Heart right ventricle (tissue), 16 donors: ENCODE measurements at regions not wholly inside any gene's neighbourhood (a gene's known extent, or its start where the extent isn't known, plus 50 kb on each side); places are given as distances from the start of the nearest gene placed in this dataset.

Source experiments
- ATAC-seq, 8 donors: fragments of 200-7000 bp; cut with Tn5 transposase; one replicate each; pipeline ENCODE4 v1.9.1; 2020; ENCODE audit warnings: mild to moderate bottlenecking in 8 of 8, moderate library complexity in 8 of 8, moderate number of reproducible peaks in 1 of 8
- DNase-seq, 2 donors: peaks; one replicate each; pipeline ENCODE4 v3.0.0-alpha.2; 2020
- H3K27ac ChIP-seq, 10 donors: fragments of 200-600 bp; sonication (generic) in 2 of 10; one replicate each; pipeline versions ENCODE4 v1.5.0 to v1.8.0; 2020 to 2022; ENCODE audit warnings: mild to moderate bottlenecking in 3 of 10
- H3K27me3 ChIP-seq, 7 donors: fragments of 200-600 bp; one replicate each; pipeline ENCODE4 v1.8.0; 2021 to 2022; ENCODE audit warnings: mild to moderate bottlenecking in 2 of 7
- H3K36me3 ChIP-seq, 9 donors: fragments of 200-600 bp; sonication (generic) in 1 of 9; one replicate each; pipeline versions ENCODE4 v1.5.0 to v1.8.0; 2020 to 2022; ENCODE audit warnings: mild to moderate bottlenecking in 2 of 9
- H3K4me1 ChIP-seq, 9 donors: fragments of 200-600 bp; sonication (generic) in 1 of 9; one replicate each; pipeline versions ENCODE4 v1.5.0 to v1.8.0; 2020 to 2022; ENCODE audit warnings: mild to moderate bottlenecking in 4 of 9
- H3K4me3 ChIP-seq, 10 donors: fragments of 200-600 bp; sonication (generic) in 2 of 10; one replicate each; pipeline versions ENCODE4 v1.5.0 to v1.8.0; 2020 to 2022; ENCODE audit warnings: mild to moderate bottlenecking in 7 of 10, moderate library complexity in 2 of 10
- H3K9me3 ChIP-seq, 11 donors: fragments of 200-600 bp in 10 of 11; sonication (generic) in 2 of 11; one replicate each; pipeline versions ENCODE4 v1.5.0 to v1.8.0; 2013 to 2022; ENCODE audit warnings: mild to moderate bottlenecking in 2 of 11, control low read depth in 1 of 11, moderate library complexity in 1 of 11
- WGBS, 2 donors: extraction: QIAGEN DNeasy Blood & Tissue Kit; methylation state at CpG; one replicate each; pipeline ENCODE4 v1.1.7; 2013; ENCODE audit warnings: inconsistent platforms in 1 of 2; 5-methylcytosine and 5-hydroxymethylcytosine counted together
- intact Hi-C, 10 donors: fragments of 100-400 bp; cut with DNase I; formaldehyde crosslinking; loops; one replicate each; pipeline versions ENCODE4 v1.11.1 to v1.14.2; 2022
- TF ChIP-seq, protein P1 (sequence below), 9 donors: fragments of 200-600 bp; sonication (generic) in 2 of 9; IDR thresholded peaks; one replicate each; pipeline versions ENCODE4 v1.5.0 to v1.8.0; 2021 to 2022; ENCODE audit warnings: antibody characterized with exemption in 9 of 9, mild to moderate bottlenecking in 5 of 9, moderate library complexity in 1 of 9
- donor health status: Arrhythmogenic right ventricular cardiomyopathy.
- donor health status: ischemic (EF 13 %, LVEDD 7.1; RV severe dilation, severe dysfunction).
- donor health status: healthy with polysubstance abuse.
- donor health status: DM: no; HTN: yes; CAD: no.
- donor health status: DM: no; HTN: no; CAD: no.
- donor health status: ischemic (EF 25% LVEDD 6.9; RV normal size, moderate dysfunction).
- donor health status: ischemic (EF 25% LVEDD 5.7; RV mildly dilated, moderate dysfunction).
- donor health status: healthy.
- donor health status: DM: yes; HTN: yes; CAD: no.
- donor health status: Ischemic cardiomyopathy.
- donor health status: ischemic (EF 35%, LVEDD 5.7; RV mildly dilated, moderate dysfunction).
- donor health status: nonischemic (EF 11% LVEDD 7.7; RV severe dilation, severe dysfunction).
- donor health status: DM: yes; HTN: yes; CAD: no.
- donor health status: PGD.
- donor health status: ischemic (EF 29% LVEDD 5.4; RV normal size, mild dysfunction).
- donor health status: nonischemic (EF 23%, LVEDD 6.1; RV moderate dilation, normal function).

DNA sequence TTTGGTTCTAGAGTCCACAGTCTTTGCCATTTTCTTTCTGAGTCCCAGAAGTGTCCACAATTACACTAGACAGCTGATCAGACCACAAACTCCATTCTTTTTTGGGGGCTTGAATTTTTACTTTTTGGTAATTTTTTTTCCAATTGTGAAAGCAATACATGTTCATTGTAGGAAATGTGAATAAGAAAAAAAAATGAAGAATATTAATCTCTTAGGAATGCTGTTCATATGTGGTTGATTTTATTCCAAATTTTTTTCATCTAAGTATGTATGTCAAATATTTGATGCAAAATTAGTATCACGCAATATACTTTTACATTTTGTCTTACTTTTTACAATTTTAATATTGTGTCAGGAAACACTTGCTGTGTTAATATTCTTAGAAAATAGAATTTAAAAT lies 76.4 kb upstream of the ETS2 start:
- WGBS, 2 donors = 94 to 96% methylated on average over 1 of the region's 1 CpG
- peaks cover under 1 to 8% (median 4%) of the 10 kb centered on the region in 9 donors for H3K4me1 ChIP-seq
- H3K27ac ChIP-seq = no peak overlapping the region
- no peaks in the 10 kb centered on the region for H3K36me3 ChIP-seq
- ATAC-seq = no peak
- peaks cover 0 to 3% (median 0%) of the 10 kb centered on the region in 7 donors for H3K27me3 ChIP-seq
- no peak for DNase-seq
- H3K9me3 ChIP-seq = peaks cover 0 to 23% (median 14%) of the 10 kb centered on the region in 11 donors
- TF ChIP-seq, protein P1, sequence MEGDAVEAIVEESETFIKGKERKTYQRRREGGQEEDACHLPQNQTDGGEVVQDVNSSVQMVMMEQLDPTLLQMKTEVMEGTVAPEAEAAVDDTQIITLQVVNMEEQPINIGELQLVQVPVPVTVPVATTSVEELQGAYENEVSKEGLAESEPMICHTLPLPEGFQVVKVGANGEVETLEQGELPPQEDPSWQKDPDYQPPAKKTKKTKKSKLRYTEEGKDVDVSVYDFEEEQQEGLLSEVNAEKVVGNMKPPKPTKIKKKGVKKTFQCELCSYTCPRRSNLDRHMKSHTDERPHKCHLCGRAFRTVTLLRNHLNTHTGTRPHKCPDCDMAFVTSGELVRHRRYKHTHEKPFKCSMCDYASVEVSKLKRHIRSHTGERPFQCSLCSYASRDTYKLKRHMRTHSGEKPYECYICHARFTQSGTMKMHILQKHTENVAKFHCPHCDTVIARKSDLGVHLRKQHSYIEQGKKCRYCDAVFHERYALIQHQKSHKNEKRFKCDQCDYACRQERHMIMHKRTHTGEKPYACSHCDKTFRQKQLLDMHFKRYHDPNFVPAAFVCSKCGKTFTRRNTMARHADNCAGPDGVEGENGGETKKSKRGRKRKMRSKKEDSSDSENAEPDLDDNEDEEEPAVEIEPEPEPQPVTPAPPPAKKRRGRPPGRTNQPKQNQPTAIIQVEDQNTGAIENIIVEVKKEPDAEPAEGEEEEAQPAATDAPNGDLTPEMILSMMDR (IDR thresholded peaks at IDR 0.05) = no peak
- intact Hi-C loops = loop anchor here in 1 of 10 donors (5.0 kb wide), 1 partner anchor 222 kb away; no protein-coding TSS in a partner anchor
- no peak overlapping the region for H3K4me3 ChIP-seq

DNA sequence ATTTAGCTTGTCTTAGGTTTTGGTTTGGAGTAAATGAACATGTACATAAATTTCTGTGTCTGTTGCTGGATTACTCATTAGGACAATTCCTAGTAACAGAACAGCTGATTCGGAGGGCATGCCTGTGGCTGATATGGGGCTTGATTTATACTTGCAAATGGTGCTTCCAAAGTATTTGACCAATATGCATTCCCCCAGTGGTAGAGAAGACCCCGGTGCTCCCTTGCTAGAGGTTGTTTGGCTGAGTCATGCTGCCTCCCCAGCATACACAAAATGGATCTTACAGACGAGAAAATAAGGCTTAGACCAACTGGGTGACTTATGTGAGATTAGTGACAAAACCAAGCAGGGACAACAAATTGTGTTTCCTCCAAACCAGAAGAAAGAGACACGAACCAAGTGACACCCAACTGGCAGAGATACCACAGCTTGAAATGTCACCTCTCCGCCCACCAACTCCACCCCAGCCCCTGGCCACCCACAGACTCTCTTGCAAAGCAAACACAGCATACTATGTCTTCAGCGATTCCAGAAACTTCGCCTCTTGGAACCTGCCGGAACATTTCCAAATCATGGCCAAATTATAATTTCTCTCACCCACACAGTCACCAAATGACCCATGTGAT lies 75.9 kb upstream of the ETS2 start:
- TF ChIP-seq, protein P1 (IDR thresholded peaks at IDR 0.05) = no peak
- intact Hi-C loops = loop anchor here in 8 of 10 donors (5.0 to 10.0 kb wide), 10 partner anchors 72 to 407 kb away; partner anchors contain the start of gene ETS2 (in 2 of the 8)
- peaks cover 2 to 12% (median 8%) of the 10 kb centered on the region in 9 donors for H3K4me1 ChIP-seq
- 72 to 85% methylated on average over 8 of the region's 8 CpGs for WGBS, 2 donors
- ATAC-seq (no peak), DNase-seq (no peak)
- no peak overlapping the region for H3K4me3 ChIP-seq
- H3K9me3 ChIP-seq = peaks cover 0 to 18% (median 11%) of the 10 kb centered on the region in 11 donors
- H3K27ac ChIP-seq = no peak overlapping the region
- peaks cover 0 to 6% (median 0%) of the 10 kb centered on the region in 7 donors for H3K27me3 ChIP-seq
- no peaks in the 10 kb centered on the region for H3K36me3 ChIP-seq

DNA sequence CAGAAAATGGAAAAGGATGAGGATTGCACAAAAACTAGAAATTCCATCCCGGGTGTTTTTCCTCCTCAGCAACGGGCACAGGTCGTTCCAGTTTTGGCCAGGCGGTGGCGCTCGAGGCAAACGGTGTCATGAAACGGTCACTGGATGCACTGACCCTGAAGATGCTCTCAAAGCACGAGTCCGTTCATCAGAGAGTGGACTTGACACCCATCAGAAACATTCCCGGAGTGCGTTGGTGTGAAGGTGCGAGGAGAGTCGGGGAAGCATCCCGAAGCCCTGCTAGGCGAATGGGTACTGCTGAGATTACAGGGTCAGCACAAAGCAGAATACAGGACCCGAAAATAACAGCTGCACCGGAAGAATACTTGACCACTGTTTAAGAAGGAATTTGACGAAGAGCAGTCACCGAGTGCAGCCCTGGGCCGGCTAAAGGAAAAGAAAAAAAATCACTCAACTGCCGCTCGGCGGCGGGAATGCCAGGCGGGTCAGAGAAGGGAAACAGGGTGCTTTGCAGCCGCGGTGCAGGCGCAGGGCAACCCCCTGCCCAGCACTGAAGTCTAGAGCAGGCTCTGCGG lies 71.7 kb upstream of the ETS2 start:
- Histone ChIP-seq H3K36me3 (no peaks in the 10 kb centered on the region), H3K4me3 (peak overlapping the region in 8 of 10 donors; percentile 18 to 44 (median 40)), H3K9me3 (no peaks in the 10 kb centered on the region), H3K4me1 (peaks cover 2 to 25% (median 10%) of the 10 kb centered on the region in 9 donors), H3K27ac (peak overlapping the region in 9 of 10 donors; percentile 47 to 90 (median 75)), H3K27me3 (peaks cover 0 to 6% (median 0%) of the 10 kb centered on the region in 7 donors)
- TF ChIP-seq, protein P1 (IDR thresholded peaks at IDR 0.05) = peak; percentile 87 to 95 (median 94)
- WGBS, 2 donors = 2% methylated on average over 30 of the region's 30 CpGs
- DNase-seq = peak; percentile 90 to 93
- peak; percentile 88 to 96 (median 94) for ATAC-seq
- intact Hi-C loops = loop anchor here (1.0 to 10.0 kb wide), 17 partner anchors 68 to 405 kb away; partner anchors contain the start of gene ETS2 (in 5 of the 10)

DNA sequence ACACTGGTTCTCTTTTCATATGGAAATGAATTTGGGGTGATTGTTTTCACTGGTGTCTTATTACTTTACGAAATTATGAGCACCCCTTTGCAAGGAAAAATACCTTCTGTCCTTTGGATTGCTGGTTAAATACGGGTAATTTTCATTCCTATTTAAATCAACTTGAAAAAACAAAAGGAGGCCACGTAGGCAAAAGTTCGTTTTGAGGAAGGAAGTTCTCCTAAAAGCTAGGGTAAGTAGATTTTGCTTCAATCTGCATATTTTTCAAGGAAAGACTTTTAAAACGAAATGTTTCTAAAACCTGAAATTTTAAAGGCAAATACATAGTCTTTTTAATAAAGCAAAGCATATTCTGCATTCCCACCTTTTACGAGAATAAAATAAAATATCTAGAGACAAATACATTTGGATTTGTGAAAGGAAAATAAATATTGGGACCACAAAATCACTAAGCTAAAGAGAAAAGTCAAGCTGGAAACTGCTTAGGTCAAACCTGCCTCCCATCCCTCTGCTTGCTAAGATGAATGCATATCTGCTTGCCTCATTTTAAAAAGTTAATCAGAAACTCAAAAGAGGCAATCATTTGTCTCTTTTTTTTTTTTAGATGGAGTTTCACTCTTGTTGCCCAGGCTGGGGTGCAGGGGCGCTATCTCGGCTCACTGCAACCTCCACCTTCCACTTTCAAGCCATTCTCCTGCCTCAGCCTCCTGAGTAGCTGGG lies 70.9 kb upstream of the ETS2 start:
- ATAC-seq (no peak), DNase-seq (no peak)
- Histone ChIP-seq H3K4me3 (peak overlapping the region in 8 of 10 donors; percentile 18 to 44 (median 40)), H3K27me3 (peaks cover 0 to 6% (median 0%) of the 10 kb centered on the region in 7 donors), H3K27ac (peak overlapping the region in 9 of 10 donors; percentile 47 to 90 (median 75)), H3K36me3 (no peaks in the 10 kb centered on the region), H3K4me1 (peaks cover 2 to 25% (median 10%) of the 10 kb centered on the region in 9 donors), H3K9me3 (no peaks in the 10 kb centered on the region)
- intact Hi-C loops = loop anchor here (1.0 to 10.0 kb wide), 20 partner anchors 37 to 404 kb away; partner anchors contain the start of gene ETS2 (in 6 of the 10)
- TF ChIP-seq, protein P1 (IDR thresholded peaks at IDR 0.05) = no peak
- 67 to 76% methylated on average over 8 of the region's 8 CpGs for WGBS, 2 donors
